Loucy (cell line): ENCODE measurements at regions not wholly inside any gene's neighbourhood (a gene's known extent, or its start where the extent isn't known, plus 50 kb on each side); places are given as distances from the start of the nearest gene placed in this dataset.

Experiments
- H2AFZ ChIP-seq: fragments of 200-600 bp; sonication (generic); 2 replicates; pipeline ENCODE4 v1.6.0; 2016; ENCODE audit warnings: antibody characterized with exemption, mild to moderate bottlenecking, low read length, moderate library complexity
- H3F3A ChIP-seq: fragments of 200-600 bp; 2 replicates; pipeline ENCODE4 v1.6.0; 2016; ENCODE audit warnings: antibody characterized with exemption, low read depth, mild to moderate bottlenecking
- H3K27me3 ChIP-seq: fragments of 200-600 bp; sonication (generic); 2 replicates; pipeline ENCODE4 v1.6.1; 2014; ENCODE audit warnings: low read length, mild to moderate bottlenecking; ENCODE audit not compliant: insufficient read depth, poor library complexity, severe bottlenecking
- H3K36me3 ChIP-seq: fragments of 200-600 bp; sonication (generic); 2 replicates; pipeline ENCODE4 v1.6.1; 2016; ENCODE audit warnings: low read length; ENCODE audit not compliant: insufficient read depth
- H3K4me1 ChIP-seq: fragments of 200-600 bp; sonication (generic); 2 replicates; pipeline ENCODE4 v1.5.1; 2014; ENCODE audit warnings: low read length, mild to moderate bottlenecking; ENCODE audit not compliant: insufficient read depth, poor library complexity, severe bottlenecking
- H3K4me2 ChIP-seq: fragments of 200-600 bp; sonication (generic); 2 replicates; pipeline ENCODE4 v1.6.0; 2014; ENCODE audit warnings: antibody characterized with exemption, low read length, low read depth, mild to moderate bottlenecking; ENCODE audit not compliant: poor library complexity, severe bottlenecking
- H3K4me3 ChIP-seq: fragments of 200-600 bp; sonication (generic); 2 replicates; pipeline ENCODE4 v1.5.1; 2014; ENCODE audit warnings: low read length, mild to moderate bottlenecking, mixed read lengths; ENCODE audit not compliant: poor library complexity, severe bottlenecking
- H3K79me2 ChIP-seq: fragments of 200-600 bp; sonication (generic); 2 replicates; pipeline ENCODE4 v1.6.1; 2014; ENCODE audit warnings: low read length; ENCODE audit not compliant: insufficient read depth
- H3K9ac ChIP-seq: fragments of 200-600 bp; sonication (generic); 2 replicates; pipeline ENCODE4 v1.6.0; 2014; ENCODE audit warnings: mild to moderate bottlenecking, low read depth, low read length, moderate library complexity; ENCODE audit not compliant: poor library complexity, severe bottlenecking
- H3K9me2 ChIP-seq: fragments of 200-600 bp; sonication (generic); replicated peaks from 2 replicates; pipeline ENCODE4 v1.6.1; 2016; ENCODE audit warnings: low read depth, low read length, mixed read lengths
- H3K9me3 ChIP-seq: fragments of 200-600 bp; sonication (generic); 2 replicates; pipeline ENCODE4 v1.6.1; 2014; ENCODE audit warnings: mild to moderate bottlenecking, antibody characterized with exemption, low read length, low read depth; ENCODE audit not compliant: insufficient read depth
- H4K20me1 ChIP-seq: fragments of 200-600 bp; sonication (generic); 2 replicates; pipeline ENCODE4 v1.6.0; 2014; ENCODE audit warnings: antibody characterized with exemption, low read length, mild to moderate bottlenecking; ENCODE audit not compliant: insufficient read depth, poor library complexity, severe bottlenecking
- CTCF ChIP-seq: fragments of 200-600 bp; sonication (generic); conservative IDR thresholded peaks from 2 replicates; pipeline ENCODE4 v1.5.1; 2014; ENCODE audit warnings: mild to moderate bottlenecking, antibody characterized with exemption, low read length
- EZH2phosphoT487 ChIP-seq: fragments of 200-600 bp; IDR thresholded peaks from 2 replicates; pipeline ENCODE4 v1.6.1; 2018; ENCODE audit warnings: antibody characterized with exemption, mild to moderate bottlenecking, moderate library complexity, borderline replicate concordance

GRCh38 chr2:49332415-49332814 lies 178.1 kb upstream of the FSHR start:
- no peaks in the 10 kb centered on the region for H3K79me2 ChIP-seq
- no peaks in the 10 kb centered on the region for H3K9me2 ChIP-seq
- H3K27me3 ChIP-seq, result no peaks in the 10 kb centered on the region
- no peak overlapping the region for H3K4me3 ChIP-seq
- H3K4me1 ChIP-seq, result no peaks in the 10 kb centered on the region
- no peak overlapping the region for H2AFZ ChIP-seq
- no peak overlapping the region for H3K9ac ChIP-seq
- H3K4me2 ChIP-seq, result no peak overlapping the region
- H3F3A ChIP-seq, result no peaks in the 10 kb centered on the region
- TF ChIP-seq EZH2phosphoT487, result no peak
- TF ChIP-seq CTCF, result no peak
- no peaks in the 10 kb centered on the region for H3K36me3 ChIP-seq
- H4K20me1 ChIP-seq, result no peaks in the 10 kb centered on the region
- H3K9me3 ChIP-seq, result no peaks in the 10 kb centered on the region

GRCh38 chr2:49318531-49318930 lies 164.2 kb upstream of the FSHR start:
- Histone ChIP-seq H2AFZ (no peak overlapping the region), H3K9ac (no peak overlapping the region), H3K9me3 (no peaks in the 10 kb centered on the region), H3K36me3 (no peaks in the 10 kb centered on the region), H3K79me2 (no peaks in the 10 kb centered on the region), H3F3A (no peaks in the 10 kb centered on the region), H4K20me1 (no peaks in the 10 kb centered on the region), H3K9me2 (no peaks in the 10 kb centered on the region), H3K4me1 (no peaks in the 10 kb centered on the region), H3K4me3 (no peak overlapping the region), H3K4me2 (no peak overlapping the region), H3K27me3 (no peaks in the 10 kb centered on the region)
- TF ChIP-seq CTCF (no peak), EZH2phosphoT487 (no peak)

- TF ChIP-seq EZH2phosphoT487, result no peak
- TF ChIP-seq CTCF, result no peak
- Histone ChIP-seq H3K4me1 (no peaks in the 10 kb centered on the region), H4K20me1 (no peaks in the 10 kb centered on the region), H3F3A (no peaks in the 10 kb centered on the region), H3K27me3 (no peaks in the 10 kb centered on the region), H3K9me3 (no peaks in the 10 kb centered on the region), H3K9me2 (no peaks in the 10 kb centered on the region), H3K9ac (no peak overlapping the region), H2AFZ (no peak overlapping the region), H3K4me2 (no peak overlapping the region), H3K79me2 (no peaks in the 10 kb centered on the region), H3K36me3 (no peaks in the 10 kb centered on the region), H3K4me3 (no peak overlapping the region)
Observed at GRCh38 chr2:49309461-49309860, 155.1 kb upstream of the FSHR start.
